Lung (tissue), 11 donors: ENCODE measurements at regions not wholly inside any gene's neighbourhood (a gene's known extent, or its start where the extent isn't known, plus 50 kb on each side); places are given as distances from the start of the nearest gene placed in this dataset.

ENCODE experiments used
- ATAC-seq: fragments of 200-7000 bp; cut with Tn5 transposase; one replicate; pipeline ENCODE4 v1.9.1; 2020; ENCODE audit warnings: moderate number of reproducible peaks; ENCODE audit not compliant: insufficient read depth, low FRiP score
- DNase-seq, 3 donors: peaks; one replicate each; pipeline ENCODE4 v3.0.0-alpha.2; 2013 to 2017
- H3K27ac ChIP-seq, 2 donors: one replicate each; pipeline ENCODE4 v1.5.1; 2013; ENCODE audit warnings: mild to moderate bottlenecking in 2 of 2, moderate library complexity in 2 of 2, control low read depth in 1 of 2, inconsistent platforms in 1 of 2, low read depth in 1 of 2, low read length in 1 of 2
- H3K27me3 ChIP-seq, 3 donors: one replicate each; pipeline ENCODE4 v1.5.1; 2013; ENCODE audit warnings: low read length in 2 of 3; ENCODE audit not compliant: control insufficient read depth in 3 of 3, insufficient read depth in 3 of 3
- H3K36me3 ChIP-seq, 4 donors: one replicate each; pipeline ENCODE4 v1.5.1; 2013; ENCODE audit warnings: low read length in 4 of 4, mild to moderate bottlenecking in 1 of 4, moderate library complexity in 1 of 4; ENCODE audit not compliant: control insufficient read depth in 4 of 4, insufficient read depth in 4 of 4
- H3K4me1 ChIP-seq, 5 donors: one replicate each; pipeline ENCODE4 v1.5.1; 2013; ENCODE audit warnings: low read length in 5 of 5, mild to moderate bottlenecking in 2 of 5, moderate library complexity in 1 of 5; ENCODE audit not compliant: control insufficient read depth in 5 of 5, insufficient read depth in 5 of 5
- H3K4me3 ChIP-seq: one replicate; pipeline ENCODE4 v1.5.1; 2013; ENCODE audit warnings: mild to moderate bottlenecking, control low read depth, moderate library complexity
- H3K9ac ChIP-seq, 2 donors: one replicate each; pipeline ENCODE4 v1.5.1; 2013; ENCODE audit warnings: low read length in 2 of 2, control low read depth in 1 of 2; ENCODE audit not compliant: insufficient read depth in 1 of 2
- H3K9me3 ChIP-seq, 4 donors: one replicate each; pipeline ENCODE4 v1.5.1; 2013; ENCODE audit warnings: low read length in 3 of 4, mild to moderate bottlenecking in 1 of 4, moderate library complexity in 1 of 4; ENCODE audit not compliant: control insufficient read depth in 4 of 4, insufficient read depth in 3 of 4
- CTCF ChIP-seq: IDR thresholded peaks from 2 replicates; pipeline ENCODE4 v1.5.1; 2012; ENCODE audit warnings: mild to moderate bottlenecking; ENCODE audit errors: control extremely low read depth, extremely low read depth
- WGBS, 2 donors: extraction: QIAGEN DNeasy Blood & Tissue Kit; methylation state at CpG; one replicate each; pipeline ENCODE4 v1.1.7; 2013; 5-methylcytosine and 5-hydroxymethylcytosine counted together
- donor health status: control.
- donor health status: control.
- donor health status: Bipolar disorder and iron deficiency.
- donor health status: healthy.
- donor health status: DM: yes; HTN: yes; CAD: no.

GRCh38 chr5:57414857-57415256, 67.8 kb downstream of the ACTBL2 start:
- no peaks in the 10 kb centered on the region for H3K9me3 ChIP-seq
- peaks cover 0 to 37% (median 9%) of the 10 kb centered on the region in 5 donors for H3K4me1 ChIP-seq
- H3K4me3 ChIP-seq: no peak overlapping the region
- H3K9ac ChIP-seq: no peak overlapping the region
- peak overlapping the region in 1 of 2 donors; percentile 54 for H3K27ac ChIP-seq
- H3K27me3 ChIP-seq: no peaks in the 10 kb centered on the region
- no peak for TF ChIP-seq CTCF
- H3K36me3 ChIP-seq: no peaks in the 10 kb centered on the region
- no peak for DNase-seq
- WGBS, 2 donors: 82 to 89% methylated on average over 2 of the region's 2 CpGs
- ATAC-seq: no peak

GRCh38 chr5:57414191-57414590, 68.4 kb downstream of the ACTBL2 start:
- DNase-seq: no peak
- Histone ChIP-seq H3K4me3 (no peak overlapping the region), H3K27ac (peak overlapping the region in 1 of 2 donors; percentile 54), H3K36me3 (no peaks in the 10 kb centered on the region), H3K9ac (no peak overlapping the region), H3K4me1 (peaks cover 0 to 41% (median 10%) of the 10 kb centered on the region in 5 donors), H3K9me3 (no peaks in the 10 kb centered on the region), H3K27me3 (no peaks in the 10 kb centered on the region)
- ATAC-seq: no peak
- 90 to 91% methylated on average over 3 of the region's 3 CpGs for WGBS, 2 donors
- no peak for TF ChIP-seq CTCF

GRCh38 chr5:57413145-57413544, 69.5 kb downstream of the ACTBL2 start:
- no peaks in the 10 kb centered on the region for H3K9me3 ChIP-seq
- TF ChIP-seq CTCF: no peak
- H3K9ac ChIP-seq: no peak overlapping the region
- H3K4me1 ChIP-seq: peaks cover 0 to 51% (median 21%) of the 10 kb centered on the region in 5 donors
- no peak overlapping the region for H3K4me3 ChIP-seq
- H3K27ac ChIP-seq: no peak overlapping the region
- no peak for DNase-seq
- H3K27me3 ChIP-seq: no peaks in the 10 kb centered on the region
- WGBS, 2 donors: 74 to 84% methylated on average over 1 of the region's 1 CpG
- ATAC-seq: no peak
- no peaks in the 10 kb centered on the region for H3K36me3 ChIP-seq

- Histone ChIP-seq H3K4me1 (peaks cover 0 to 56% (median 22%) of the 10 kb centered on the region in 5 donors), H3K9me3 (no peaks in the 10 kb centered on the region), H3K4me3 (no peak overlapping the region), H3K9ac (no peak overlapping the region), H3K36me3 (no peaks in the 10 kb centered on the region), H3K27ac (no peak overlapping the region), H3K27me3 (no peaks in the 10 kb centered on the region)
- DNase-seq: no peak
- ATAC-seq: no peak
- WGBS, 2 donors: 97 to 100% methylated on average over 1 of the region's 1 CpG
- no peak for TF ChIP-seq CTCF
Observed at GRCh38 chr5:57412680-57413079, 69.9 kb downstream of the ACTBL2 start.
